SK-N-SH treated with all-trans-retinoic acid at 6 μM for 48 hours (cell line): ENCODE measurements at regions not wholly inside any gene's neighbourhood (a gene's known extent, or its start where the extent isn't known, plus 50 kb on each side); places are given as distances from the start of the nearest gene placed in this dataset.

Source experiments
- ATAC-seq: fragments of 200-7000 bp; cut with Tn5 transposase; 3 replicates; pipeline ENCODE4 v1.9.1; 2020; ENCODE audit warnings: mild to moderate bottlenecking, moderate library complexity
- ARNTL ChIP-seq: fragments of 450-650 bp; formaldehyde crosslinking; IDR thresholded peaks from 2 replicates; pipeline ENCODE4 v1.5.0; 2020; ENCODE audit warnings: low read depth, mild to moderate bottlenecking, moderate library complexity, borderline replicate concordance
- BACH2 ChIP-seq: fragments of 250-450 bp; sonication (Bioruptor Pico); IDR thresholded peaks from 2 replicates; pipeline ENCODE4 v1.9.0; 2021; ENCODE audit warnings: mild to moderate bottlenecking, borderline replicate concordance
- CSDC2 ChIP-seq: fragments of 250-450 bp; sonication (Bioruptor Pico); IDR thresholded peaks from 2 replicates; pipeline ENCODE4 v1.5.0; 2020; ENCODE audit warnings: mild to moderate bottlenecking, moderate library complexity
- ESRRG ChIP-seq: fragments of 250-450 bp; sonication (Bioruptor Pico); IDR thresholded peaks from 2 replicates; pipeline ENCODE4 v1.6.1; 2021; ENCODE audit warnings: mild to moderate bottlenecking
- GLIS3 ChIP-seq: fragments of 250-450 bp; sonication (Bioruptor Pico); IDR thresholded peaks from 2 replicates; pipeline ENCODE4 v1.5.0; 2020; ENCODE audit warnings: mild to moderate bottlenecking, moderate library complexity
- ISL1 ChIP-seq: fragments of 250-450 bp; sonication (Bioruptor Pico); IDR thresholded peaks from 2 replicates; pipeline ENCODE4 v2.1.2; 2022; ENCODE audit warnings: mild to moderate bottlenecking, moderate library complexity
- OSR1 ChIP-seq: fragments of 250-450 bp; sonication (Bioruptor Pico); IDR thresholded peaks from 2 replicates; pipeline ENCODE4 v1.8.0; 2022; ENCODE audit warnings: moderate library complexity, mild to moderate bottlenecking, inconsistent platforms
- RARB ChIP-seq: fragments of 250-450 bp; sonication (Bioruptor Pico); IDR thresholded peaks from 2 replicates; pipeline ENCODE4 v1.8.0; 2021; ENCODE audit warnings: mild to moderate bottlenecking, moderate library complexity
- SNAI2 ChIP-seq: fragments of 250-450 bp; sonication (Bioruptor Pico); IDR thresholded peaks from 2 replicates; pipeline ENCODE4 v1.5.0; 2020; ENCODE audit warnings: mild to moderate bottlenecking, moderate library complexity
- TCF4 ChIP-seq: fragments of 250-450 bp; sonication (Bioruptor Pico); IDR thresholded peaks from 2 replicates; pipeline ENCODE4 v1.8.0; 2021; ENCODE audit warnings: mild to moderate bottlenecking, moderate library complexity, borderline replicate concordance
- TOX ChIP-seq: fragments of 250-450 bp; sonication (Bioruptor Pico); IDR thresholded peaks from 2 replicates; pipeline ENCODE4 v1.8.0; 2021; ENCODE audit warnings: mild to moderate bottlenecking, moderate library complexity, borderline replicate concordance
- ZC3H10 ChIP-seq: fragments of 250-450 bp; sonication (Bioruptor Pico); IDR thresholded peaks from 2 replicates; pipeline ENCODE4 v1.5.1; 2021; ENCODE audit warnings: mild to moderate bottlenecking, moderate library complexity
- ZFP3 ChIP-seq: fragments of 250-450 bp; sonication (Bioruptor Pico); IDR thresholded peaks from 2 replicates; pipeline ENCODE4 v1.5.0; 2020; ENCODE audit warnings: mild to moderate bottlenecking, moderate library complexity
- ZFP30 ChIP-seq: fragments of 450-650 bp; formaldehyde crosslinking; IDR thresholded peaks from 2 replicates; pipeline ENCODE4 v1.5.0; 2022; ENCODE audit warnings: mild to moderate bottlenecking, moderate library complexity
- ZNF70 ChIP-seq: fragments of 450-650 bp; formaldehyde crosslinking; IDR thresholded peaks from 2 replicates; pipeline ENCODE4 v1.5.0; 2020; ENCODE audit warnings: mild to moderate bottlenecking, moderate library complexity
- ZNF8 ChIP-seq: fragments of 450-650 bp; formaldehyde crosslinking; IDR thresholded peaks from 2 replicates; pipeline ENCODE4 v1.5.0; 2020; ENCODE audit warnings: mild to moderate bottlenecking, moderate library complexity
- TF ChIP-seq, protein P1 (sequence below): fragments of 250-450 bp; sonication (Bioruptor Pico); IDR thresholded peaks from 2 replicates; pipeline ENCODE4 v1.5.0; 2020; ENCODE audit warnings: mild to moderate bottlenecking, moderate library complexity
- TF ChIP-seq, protein P2 (sequence below): fragments of 250-450 bp; sonication (Bioruptor Pico); IDR thresholded peaks from 2 replicates; pipeline ENCODE4 v1.5.1; 2021; ENCODE audit warnings: mild to moderate bottlenecking, moderate library complexity
- TF ChIP-seq, protein P3 (sequence below): fragments of 250-450 bp; sonication (Bioruptor Pico); IDR thresholded peaks from 2 replicates; pipeline ENCODE4 v1.8.0; 2020; ENCODE audit warnings: mild to moderate bottlenecking, moderate library complexity, borderline replicate concordance
- TF ChIP-seq, protein P4 (sequence below): fragments of 250-450 bp; sonication (Bioruptor Pico); IDR thresholded peaks from 2 replicates; pipeline ENCODE4 v1.5.1; 2020; ENCODE audit warnings: low read depth, mild to moderate bottlenecking, moderate library complexity
- TF ChIP-seq, protein P5 (sequence below): fragments of 250-450 bp; sonication (Bioruptor Pico); IDR thresholded peaks from 2 replicates; pipeline ENCODE4 v1.8.0; 2021; ENCODE audit warnings: low read depth, mild to moderate bottlenecking, moderate library complexity, borderline replicate concordance

DNA sequence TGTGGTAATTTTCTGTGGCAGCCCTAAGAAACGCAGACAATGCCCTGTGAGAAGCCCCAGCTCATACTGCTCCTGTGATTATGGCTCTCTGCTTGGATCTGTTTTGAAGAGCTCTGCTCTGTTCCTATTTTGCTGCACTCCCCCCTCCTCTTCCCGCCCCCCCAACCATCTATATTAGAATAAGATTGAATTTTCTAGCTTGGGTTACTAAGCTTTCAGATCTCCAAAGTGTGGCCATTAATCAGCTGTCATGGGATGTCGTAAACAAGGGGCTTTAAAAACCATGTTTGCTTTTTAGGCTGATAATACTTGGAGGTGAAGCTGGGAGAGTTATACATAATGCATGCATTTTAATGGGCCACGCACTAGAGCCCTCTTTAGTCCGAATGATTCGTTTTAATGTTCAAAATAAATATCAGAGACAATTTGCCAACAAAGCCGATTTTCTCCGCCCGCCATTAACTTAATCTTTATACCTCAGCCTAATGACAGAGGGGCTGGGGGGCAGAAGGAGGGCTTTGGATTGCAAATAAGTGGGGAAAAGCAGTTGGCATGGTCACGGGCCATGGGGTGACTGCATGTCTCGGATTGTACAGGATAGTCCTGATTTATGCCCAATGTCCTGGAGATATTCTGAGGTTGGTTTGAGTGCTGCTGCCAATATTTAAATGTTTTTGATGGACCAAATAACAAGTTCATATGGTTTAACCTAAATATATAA is 165.5 kb downstream of the RPS24 start:
- ATAC-seq = no peak
- no peak for TF ChIP-seq ZC3H10 (CRISPR knock-in tag)
- no peak for TF ChIP-seq RARB (CRISPR knock-in tag)
- TF ChIP-seq BACH2 (CRISPR knock-in tag) = no peak
- TF ChIP-seq, protein P1, sequence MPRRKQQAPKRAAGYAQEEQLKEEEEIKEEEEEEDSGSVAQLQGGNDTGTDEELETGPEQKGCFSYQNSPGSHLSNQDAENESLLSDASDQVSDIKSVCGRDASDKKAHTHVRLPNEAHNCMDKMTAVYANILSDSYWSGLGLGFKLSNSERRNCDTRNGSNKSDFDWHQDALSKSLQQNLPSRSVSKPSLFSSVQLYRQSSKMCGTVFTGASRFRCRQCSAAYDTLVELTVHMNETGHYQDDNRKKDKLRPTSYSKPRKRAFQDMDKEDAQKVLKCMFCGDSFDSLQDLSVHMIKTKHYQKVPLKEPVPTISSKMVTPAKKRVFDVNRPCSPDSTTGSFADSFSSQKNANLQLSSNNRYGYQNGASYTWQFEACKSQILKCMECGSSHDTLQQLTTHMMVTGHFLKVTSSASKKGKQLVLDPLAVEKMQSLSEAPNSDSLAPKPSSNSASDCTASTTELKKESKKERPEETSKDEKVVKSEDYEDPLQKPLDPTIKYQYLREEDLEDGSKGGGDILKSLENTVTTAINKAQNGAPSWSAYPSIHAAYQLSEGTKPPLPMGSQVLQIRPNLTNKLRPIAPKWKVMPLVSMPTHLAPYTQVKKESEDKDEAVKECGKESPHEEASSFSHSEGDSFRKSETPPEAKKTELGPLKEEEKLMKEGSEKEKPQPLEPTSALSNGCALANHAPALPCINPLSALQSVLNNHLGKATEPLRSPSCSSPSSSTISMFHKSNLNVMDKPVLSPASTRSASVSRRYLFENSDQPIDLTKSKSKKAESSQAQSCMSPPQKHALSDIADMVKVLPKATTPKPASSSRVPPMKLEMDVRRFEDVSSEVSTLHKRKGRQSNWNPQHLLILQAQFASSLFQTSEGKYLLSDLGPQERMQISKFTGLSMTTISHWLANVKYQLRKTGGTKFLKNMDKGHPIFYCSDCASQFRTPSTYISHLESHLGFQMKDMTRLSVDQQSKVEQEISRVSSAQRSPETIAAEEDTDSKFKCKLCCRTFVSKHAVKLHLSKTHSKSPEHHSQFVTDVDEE (CRISPR knock-in tag) = no peak
- no peak for TF ChIP-seq ESRRG (CRISPR knock-in tag)
- TF ChIP-seq, protein P2, sequence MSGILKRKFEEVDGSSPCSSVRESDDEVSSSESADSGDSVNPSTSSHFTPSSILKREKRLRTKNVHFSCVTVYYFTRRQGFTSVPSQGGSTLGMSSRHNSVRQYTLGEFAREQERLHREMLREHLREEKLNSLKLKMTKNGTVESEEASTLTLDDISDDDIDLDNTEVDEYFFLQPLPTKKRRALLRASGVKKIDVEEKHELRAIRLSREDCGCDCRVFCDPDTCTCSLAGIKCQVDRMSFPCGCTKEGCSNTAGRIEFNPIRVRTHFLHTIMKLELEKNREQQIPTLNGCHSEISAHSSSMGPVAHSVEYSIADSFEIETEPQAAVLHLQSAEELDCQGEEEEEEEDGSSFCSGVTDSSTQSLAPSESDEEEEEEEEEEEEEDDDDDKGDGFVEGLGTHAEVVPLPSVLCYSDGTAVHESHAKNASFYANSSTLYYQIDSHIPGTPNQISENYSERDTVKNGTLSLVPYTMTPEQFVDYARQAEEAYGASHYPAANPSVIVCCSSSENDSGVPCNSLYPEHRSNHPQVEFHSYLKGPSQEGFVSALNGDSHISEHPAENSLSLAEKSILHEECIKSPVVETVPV (CRISPR knock-in tag) = no peak
- TF ChIP-seq, protein P3, sequence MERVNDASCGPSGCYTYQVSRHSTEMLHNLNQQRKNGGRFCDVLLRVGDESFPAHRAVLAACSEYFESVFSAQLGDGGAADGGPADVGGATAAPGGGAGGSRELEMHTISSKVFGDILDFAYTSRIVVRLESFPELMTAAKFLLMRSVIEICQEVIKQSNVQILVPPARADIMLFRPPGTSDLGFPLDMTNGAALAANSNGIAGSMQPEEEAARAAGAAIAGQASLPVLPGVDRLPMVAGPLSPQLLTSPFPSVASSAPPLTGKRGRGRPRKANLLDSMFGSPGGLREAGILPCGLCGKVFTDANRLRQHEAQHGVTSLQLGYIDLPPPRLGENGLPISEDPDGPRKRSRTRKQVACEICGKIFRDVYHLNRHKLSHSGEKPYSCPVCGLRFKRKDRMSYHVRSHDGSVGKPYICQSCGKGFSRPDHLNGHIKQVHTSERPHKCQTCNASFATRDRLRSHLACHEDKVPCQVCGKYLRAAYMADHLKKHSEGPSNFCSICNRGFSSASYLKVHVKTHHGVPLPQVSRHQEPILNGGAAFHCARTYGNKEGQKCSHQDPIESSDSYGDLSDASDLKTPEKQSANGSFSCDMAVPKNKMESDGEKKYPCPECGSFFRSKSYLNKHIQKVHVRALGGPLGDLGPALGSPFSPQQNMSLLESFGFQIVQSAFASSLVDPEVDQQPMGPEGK (CRISPR knock-in tag) = no peak
- TF ChIP-seq ZNF8 (CRISPR knock-in tag) = no peak
- TF ChIP-seq TCF4 (CRISPR knock-in tag) = no peak
- TF ChIP-seq, protein P4, sequence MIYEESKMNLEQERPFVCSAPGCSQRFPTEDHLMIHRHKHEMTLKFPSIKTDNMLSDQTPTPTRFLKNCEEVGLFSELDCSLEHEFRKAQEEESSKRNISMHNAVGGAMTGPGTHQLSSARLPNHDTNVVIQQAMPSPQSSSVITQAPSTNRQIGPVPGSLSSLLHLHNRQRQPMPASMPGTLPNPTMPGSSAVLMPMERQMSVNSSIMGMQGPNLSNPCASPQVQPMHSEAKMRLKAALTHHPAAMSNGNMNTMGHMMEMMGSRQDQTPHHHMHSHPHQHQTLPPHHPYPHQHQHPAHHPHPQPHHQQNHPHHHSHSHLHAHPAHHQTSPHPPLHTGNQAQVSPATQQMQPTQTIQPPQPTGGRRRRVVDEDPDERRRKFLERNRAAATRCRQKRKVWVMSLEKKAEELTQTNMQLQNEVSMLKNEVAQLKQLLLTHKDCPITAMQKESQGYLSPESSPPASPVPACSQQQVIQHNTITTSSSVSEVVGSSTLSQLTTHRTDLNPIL = no peak
- TF ChIP-seq OSR1 (CRISPR knock-in tag) = no peak
- TF ChIP-seq SNAI2 = no peak
- TF ChIP-seq ZFP3 (CRISPR knock-in tag) = no peak
- no peak for TF ChIP-seq ISL1 (CRISPR knock-in tag)
- no peak for TF ChIP-seq TOX (CRISPR knock-in tag)
- TF ChIP-seq ZNF70 (CRISPR knock-in tag) = no peak
- TF ChIP-seq GLIS3 = no peak
- TF ChIP-seq, protein P5, sequence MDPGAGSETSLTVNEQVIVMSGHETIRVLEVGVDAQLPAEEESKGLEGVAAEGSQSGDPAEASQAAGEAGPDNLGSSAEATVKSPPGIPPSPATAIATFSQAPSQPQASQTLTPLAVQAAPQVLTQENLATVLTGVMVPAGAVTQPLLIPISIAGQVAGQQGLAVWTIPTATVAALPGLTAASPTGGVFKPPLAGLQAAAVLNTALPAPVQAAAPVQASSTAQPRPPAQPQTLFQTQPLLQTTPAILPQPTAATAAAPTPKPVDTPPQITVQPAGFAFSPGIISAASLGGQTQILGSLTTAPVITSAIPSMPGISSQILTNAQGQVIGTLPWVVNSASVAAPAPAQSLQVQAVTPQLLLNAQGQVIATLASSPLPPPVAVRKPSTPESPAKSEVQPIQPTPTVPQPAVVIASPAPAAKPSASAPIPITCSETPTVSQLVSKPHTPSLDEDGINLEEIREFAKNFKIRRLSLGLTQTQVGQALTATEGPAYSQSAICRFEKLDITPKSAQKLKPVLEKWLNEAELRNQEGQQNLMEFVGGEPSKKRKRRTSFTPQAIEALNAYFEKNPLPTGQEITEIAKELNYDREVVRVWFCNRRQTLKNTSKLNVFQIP = no peak
- TF ChIP-seq, all 23 proteins: peak for 0

DNA sequence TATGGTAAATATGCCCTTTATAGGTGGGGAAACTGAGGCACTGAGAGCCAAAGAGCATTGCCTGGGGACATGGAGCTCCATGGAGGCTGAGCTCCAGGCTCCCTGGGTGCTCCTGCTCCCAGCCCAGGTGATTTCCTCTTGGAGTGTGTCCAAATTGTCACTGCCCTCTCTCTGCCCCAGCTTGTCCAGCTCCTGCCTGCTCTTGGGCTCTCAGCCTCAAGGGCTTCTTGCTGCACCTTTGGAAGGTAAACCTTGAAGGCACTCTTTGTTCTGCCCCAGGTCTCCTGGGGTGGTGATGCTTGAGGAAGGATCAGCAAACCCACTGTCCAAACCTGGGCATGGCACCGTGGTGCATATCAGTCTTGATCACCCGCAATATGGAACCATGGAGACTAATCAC is 166.1 kb downstream of the RPS24 start:
- no peak for ATAC-seq
- TF ChIP-seq ZNF70 (CRISPR knock-in tag) (no peak), CSDC2 (CRISPR knock-in tag) (no peak), TOX (CRISPR knock-in tag) (no peak)
- TF ChIP-seq, protein P4 = no peak
- TF ChIP-seq, all 23 proteins: peak for 0

DNA sequence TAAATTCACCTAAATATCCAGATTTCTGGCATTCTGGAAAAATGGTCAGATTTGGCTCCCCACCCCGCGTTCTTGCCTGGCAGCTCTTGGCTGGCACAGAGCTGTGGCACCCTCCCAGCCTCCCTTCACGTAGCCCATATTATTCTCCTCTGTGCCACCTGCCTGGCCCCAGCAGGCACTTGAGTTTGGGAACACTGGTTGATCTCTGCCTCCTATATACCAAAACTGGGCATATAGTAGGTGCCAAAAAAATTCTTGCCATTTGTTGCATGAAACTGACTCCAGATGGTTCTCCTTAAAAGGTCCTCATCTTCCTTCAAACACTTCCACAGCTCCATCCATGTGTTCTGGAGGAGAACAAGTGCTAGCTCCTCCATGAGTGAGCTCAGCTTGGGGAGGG is 167.0 kb downstream of the RPS24 start:
- ATAC-seq = no peak
- TF ChIP-seq, protein P5 = no peak
- TF ChIP-seq BACH2 (CRISPR knock-in tag) = no peak
- TF ChIP-seq, protein P2 (CRISPR knock-in tag) = no peak
- no peak for TF ChIP-seq ZNF8 (CRISPR knock-in tag)
- TF ChIP-seq ESRRG (CRISPR knock-in tag) = no peak
- no peak for TF ChIP-seq ZFP30 (CRISPR knock-in tag)
- TF ChIP-seq ARNTL (CRISPR knock-in tag) = no peak
- TF ChIP-seq, protein P4 = no peak
- no peak for TF ChIP-seq OSR1 (CRISPR knock-in tag)
- no peak for TF ChIP-seq TOX (CRISPR knock-in tag)
